HEK293 (cell line): ENCODE measurements at regions not wholly inside any gene's neighbourhood (a gene's known extent, or its start where the extent isn't known, plus 50 kb on each side); places are given as distances from the start of the nearest gene placed in this dataset.

Experiments
- CTCF ChIP-seq: fragments of 450-650 bp; formaldehyde crosslinking; IDR thresholded peaks from 2 replicates; pipeline ENCODE4 v1.5.1; 2016; ENCODE audit warnings: missing biosample characterization, missing genetic modification characterization
- ELK4 ChIP-seq: IDR thresholded peaks from 2 replicates; pipeline ENCODE4 v1.6.1; 2011; ENCODE audit warnings: mild to moderate bottlenecking, low read depth, low read length, borderline replicate concordance
- PATZ1 ChIP-seq: fragments of 450-650 bp; formaldehyde crosslinking; IDR thresholded peaks from 2 replicates; pipeline ENCODE4 v1.5.1; 2016; ENCODE audit warnings: missing biosample characterization, missing genetic modification characterization
- ZNF175 ChIP-seq: fragments of 450-650 bp; formaldehyde crosslinking; IDR thresholded peaks from 2 replicates; pipeline ENCODE4 v1.5.1; 2016; ENCODE audit warnings: missing biosample characterization, missing genetic modification characterization
- ZNF501 ChIP-seq: fragments of 450-650 bp; formaldehyde crosslinking; IDR thresholded peaks from 2 replicates; pipeline ENCODE4 v1.5.1; 2016; ENCODE audit warnings: missing biosample characterization, missing genetic modification characterization

- TF ChIP-seq ZNF501 (tag by site-specific recombination) (no peak), CTCF (tag by site-specific recombination) (no peak), ELK4 (no peak), ZNF175 (tag by site-specific recombination) (no peak), PATZ1 (tag by site-specific recombination) (no peak)
These were observed 191.0 kb upstream of the LRFN2 start for GRCh38 chr6:40778196-40778595.
